C4-2B (cell line): ENCODE measurements at regions not wholly inside any gene's neighbourhood (a gene's known extent, or its start where the extent isn't known, plus 50 kb on each side); places are given as distances from the start of the nearest gene placed in this dataset.

ENCODE experiments used
- CTCF ChIP-seq: fragments of 450-650 bp; conservative IDR thresholded peaks from 2 replicates; pipeline ENCODE4 v1.5.1; 2017; ENCODE audit warnings: mild to moderate bottlenecking
- ZFX ChIP-seq: fragments of 450-650 bp; IDR thresholded peaks from 2 replicates; pipeline ENCODE4 v1.6.1; 2017

GRCh38 chr12:116472193-116472592, 87.0 kb upstream of the MAP1LC3B2 start:
- TF ChIP-seq CTCF = no peak
- no peak for TF ChIP-seq ZFX
